Naive thymus-derived CD8-positive, alpha-beta T cell (primary cell): ENCODE measurements at regions not wholly inside any gene's neighbourhood (a gene's known extent, or its start where the extent isn't known, plus 50 kb on each side); places are given as distances from the start of the nearest gene placed in this dataset.
"Not testable (repeated sequence)": the region's sequence is repeated elsewhere in the genome, so short reads cannot be mapped to it uniquely, and the experiment has no call there.

ENCODE experiments used
- ATAC-seq, 2 donors: fragments of 150-1000 bp; cut with Tn5 transposase in 1 of 2; sonication (Bioruptor Pico), chemical (Tn5 transposase) in 1 of 2; 1 replicate in 1 of 2; 2 replicates in 1 of 2; pipeline ENCODE4 v1.10.0; 2021; ENCODE audit warnings: mild to moderate bottlenecking in 2 of 2, moderate library complexity in 2 of 2
- POLR2A ChIA-PET: fragments of 350-600 bp; sonication (Branson Sonifier 250); formaldehyde crosslinking; loops from one replicate; lab custom pipeline; 2021; ENCODE audit warnings: antibody characterized with exemption; lab: Charles Lee
- DNase-seq, 10 donors: peaks; one replicate each; pipeline versions ENCODE4 v3.0.0 to v3.0.0-alpha.2; 2020 to 2022
- H3K27ac Mint-ChIP-seq, 10 donors: one replicate each; pipeline ENCODE4 v1.8.0; 2020 to 2022; ENCODE audit warnings: mild to moderate bottlenecking in 10 of 10, mixed read lengths in 10 of 10, moderate library complexity in 4 of 10, inconsistent platforms in 1 of 10
- H3K27me3 Mint-ChIP-seq, 5 donors: one replicate each; pipeline ENCODE4 v1.8.0; 2021 to 2022; ENCODE audit warnings: mixed read lengths in 5 of 5
- H3K36me3 Mint-ChIP-seq, 3 donors: one replicate each; pipeline ENCODE4 v1.8.0; 2020 to 2022; ENCODE audit warnings: mixed read lengths in 3 of 3, mild to moderate bottlenecking in 2 of 3, inconsistent platforms in 1 of 3
- H3K4me1 Mint-ChIP-seq, 4 donors: one replicate each; pipeline ENCODE4 v1.8.0; 2021 to 2022; ENCODE audit warnings: mixed read lengths in 4 of 4
- H3K4me3 Mint-ChIP-seq, 10 donors: one replicate each; pipeline ENCODE4 v1.8.0; 2020 to 2022; ENCODE audit warnings: mild to moderate bottlenecking in 10 of 10, mixed read lengths in 10 of 10, moderate library complexity in 6 of 10, inconsistent platforms in 1 of 10
- H3K9me3 Mint-ChIP-seq, 9 donors: one replicate each; pipeline ENCODE4 v1.8.0; 2020 to 2022; ENCODE audit warnings: mixed read lengths in 9 of 9, mild to moderate bottlenecking in 3 of 9, inconsistent platforms in 1 of 9, moderate library complexity in 1 of 9

GRCh38 chr2:138066139-138066806 is 102.0 kb downstream of the HNMT start:
- Mint-ChIP-seq H3K27me3 (peaks cover 0 to 4% (median 0%) of the 10 kb centered on the region in 5 donors), H3K27ac (no peak overlapping the region), H3K4me1 (no peaks in the 10 kb centered on the region), H3K4me3 (no peak overlapping the region), H3K36me3 (no peaks in the 10 kb centered on the region), H3K9me3 (peaks cover 0 to 15% (median 2%) of the 10 kb centered on the region in 9 donors)
- POLR2A ChIA-PET, result no interaction called here
- ATAC-seq (no peak), DNase-seq (no peak)

GRCh38 chr2:138066841-138067240 is 102.6 kb downstream of the HNMT start:
- peaks cover 0 to 4% (median 0%) of the 10 kb centered on the region in 5 donors for H3K27me3 Mint-ChIP-seq
- H3K36me3 Mint-ChIP-seq, result no peaks in the 10 kb centered on the region
- H3K9me3 Mint-ChIP-seq, result peaks cover 0 to 15% (median 2%) of the 10 kb centered on the region in 9 donors
- POLR2A ChIA-PET, result no interaction called here
- H3K4me3 Mint-ChIP-seq, result no peak overlapping the region
- DNase-seq (no peak), ATAC-seq (no peak)
- no peaks in the 10 kb centered on the region for H3K4me1 Mint-ChIP-seq
- H3K27ac Mint-ChIP-seq, result no peak overlapping the region

- H3K9me3 Mint-ChIP-seq, ATAC-seq, POLR2A ChIA-PET, H3K36me3 Mint-ChIP-seq, DNase-seq, H3K27ac Mint-ChIP-seq, H3K4me1 Mint-ChIP-seq, H3K4me3 Mint-ChIP-seq, H3K27me3 Mint-ChIP-seq: not testable (repeated sequence)
Observed at GRCh38 chr2:138068669-138069068, 104.4 kb downstream of the HNMT start.

- ATAC-seq, POLR2A ChIA-PET, H3K4me3 Mint-ChIP-seq, DNase-seq, H3K36me3 Mint-ChIP-seq, H3K4me1 Mint-ChIP-seq, H3K27ac Mint-ChIP-seq, H3K27me3 Mint-ChIP-seq: not testable (repeated sequence)
- H3K9me3 Mint-ChIP-seq, result peaks cover 0 to 12% (median 4%) of the 10 kb centered on the region in 9 donors
Observed at GRCh38 chr2:138071042-138071719, 106.9 kb downstream of the HNMT start.

- no peaks in the 10 kb centered on the region for H3K4me1 Mint-ChIP-seq
- H3K36me3 Mint-ChIP-seq, result no peaks in the 10 kb centered on the region
- peaks cover 0 to 11% (median 1%) of the 10 kb centered on the region in 5 donors for H3K27me3 Mint-ChIP-seq
- POLR2A ChIA-PET, result no interaction called here
- ATAC-seq, result no peak
- DNase-seq, result no peak
- H3K4me3 Mint-ChIP-seq, result no peak overlapping the region
- peaks cover 0 to 16% (median 4%) of the 10 kb centered on the region in 9 donors for H3K9me3 Mint-ChIP-seq
- H3K27ac Mint-ChIP-seq, result no peak overlapping the region
Observed at GRCh38 chr2:138071720-138072719, 107.7 kb downstream of the HNMT start.

- DNase-seq (no peak), ATAC-seq (no peak)
- POLR2A ChIA-PET, result no interaction called here
- H3K27me3 Mint-ChIP-seq, result peaks cover 0 to 3% (median 0%) of the 10 kb centered on the region in 5 donors
- H3K27ac Mint-ChIP-seq, result no peak overlapping the region
- no peak overlapping the region for H3K4me3 Mint-ChIP-seq
- H3K4me1 Mint-ChIP-seq, result no peaks in the 10 kb centered on the region
- no peaks in the 10 kb centered on the region for H3K36me3 Mint-ChIP-seq
- H3K9me3 Mint-ChIP-seq, result peaks cover 0 to 9% (median 0%) of the 10 kb centered on the region in 9 donors
Observed at GRCh38 chr2:138078153-138078552, 113.9 kb downstream of the HNMT start.

GRCh38 chr2:138079976-138080375 is 115.7 kb downstream of the HNMT start:
- DNase-seq (no peak), ATAC-seq (no peak)
- no peak overlapping the region for H3K27ac Mint-ChIP-seq
- H3K4me3 Mint-ChIP-seq, result no peak overlapping the region
- H3K36me3 Mint-ChIP-seq, result no peaks in the 10 kb centered on the region
- H3K4me1 Mint-ChIP-seq, result no peaks in the 10 kb centered on the region
- peaks cover 0 to 9% (median 0%) of the 10 kb centered on the region in 9 donors for H3K9me3 Mint-ChIP-seq
- POLR2A ChIA-PET, result no interaction called here
- H3K27me3 Mint-ChIP-seq, result peaks cover 0 to 3% (median 0%) of the 10 kb centered on the region in 5 donors

GRCh38 chr2:138081225-138082073 is 117.2 kb downstream of the HNMT start:
- Mint-ChIP-seq H3K4me1 (no peaks in the 10 kb centered on the region), H3K4me3 (no peak overlapping the region), H3K36me3 (no peaks in the 10 kb centered on the region), H3K27ac (no peak overlapping the region), H3K27me3 (peaks cover 0 to 1% (median 0%) of the 10 kb centered on the region in 5 donors), H3K9me3 (peaks cover 0 to 3% (median 0%) of the 10 kb centered on the region in 9 donors)
- POLR2A ChIA-PET, result no interaction called here
- no peak for ATAC-seq
- DNase-seq, result no peak

- POLR2A ChIA-PET, result no interaction called here
- ATAC-seq (no peak), DNase-seq (no peak)
- Mint-ChIP-seq H3K27me3 (peaks cover 0 to 5% (median 0%) of the 10 kb centered on the region in 5 donors), H3K4me3 (no peak overlapping the region), H3K4me1 (no peaks in the 10 kb centered on the region), H3K9me3 (peaks cover 0 to 5% (median 0%) of the 10 kb centered on the region in 9 donors), H3K27ac (no peak overlapping the region), H3K36me3 (no peaks in the 10 kb centered on the region)
Observed at GRCh38 chr2:138084206-138084605, 119.9 kb downstream of the HNMT start.

GRCh38 chr2:138085441-138085840 is 121.2 kb downstream of the HNMT start:
- H3K4me1 Mint-ChIP-seq, ATAC-seq, DNase-seq, H3K4me3 Mint-ChIP-seq, H3K27me3 Mint-ChIP-seq, H3K36me3 Mint-ChIP-seq, POLR2A ChIA-PET, H3K9me3 Mint-ChIP-seq, H3K27ac Mint-ChIP-seq: not testable (repeated sequence)

GRCh38 chr2:138086576-138086975 is 122.3 kb downstream of the HNMT start:
- POLR2A ChIA-PET, result no interaction called here
- DNase-seq (no peak), ATAC-seq (no peak)
- Mint-ChIP-seq H3K27ac (no peak overlapping the region), H3K9me3 (peaks cover 0 to 6% (median 0%) of the 10 kb centered on the region in 9 donors), H3K36me3 (no peaks in the 10 kb centered on the region), H3K27me3 (peaks cover 0 to 5% (median 0%) of the 10 kb centered on the region in 5 donors), H3K4me3 (no peak overlapping the region), H3K4me1 (no peaks in the 10 kb centered on the region)
